PFSK-1 (cell line): ENCODE measurements at regions not wholly inside any gene's neighbourhood (a gene's known extent, or its start where the extent isn't known, plus 50 kb on each side); places are given as distances from the start of the nearest gene placed in this dataset.

Experiments used
- SIN3A ChIP-seq: IDR thresholded peaks from 2 replicates; pipeline ENCODE4 v1.6.1; 2012; ENCODE audit warnings: mild to moderate bottlenecking, low read length, moderate library complexity, borderline replicate concordance; ENCODE audit not compliant: insufficient read depth
- TF ChIP-seq, protein P1 (sequence below), 2 experiments: IDR thresholded peaks; 2 replicates each; pipeline versions ENCODE4 v1.6.1 to v1.8.0; 2011 to 2012; ENCODE audit warnings: low read depth in 2 of 2, low read length in 2 of 2, control low read depth in 1 of 2, inconsistent platforms in 1 of 2, mild to moderate bottlenecking in 1 of 2, moderate library complexity in 1 of 2; ENCODE audit not compliant: insufficient read depth in 1 of 2

DNA sequence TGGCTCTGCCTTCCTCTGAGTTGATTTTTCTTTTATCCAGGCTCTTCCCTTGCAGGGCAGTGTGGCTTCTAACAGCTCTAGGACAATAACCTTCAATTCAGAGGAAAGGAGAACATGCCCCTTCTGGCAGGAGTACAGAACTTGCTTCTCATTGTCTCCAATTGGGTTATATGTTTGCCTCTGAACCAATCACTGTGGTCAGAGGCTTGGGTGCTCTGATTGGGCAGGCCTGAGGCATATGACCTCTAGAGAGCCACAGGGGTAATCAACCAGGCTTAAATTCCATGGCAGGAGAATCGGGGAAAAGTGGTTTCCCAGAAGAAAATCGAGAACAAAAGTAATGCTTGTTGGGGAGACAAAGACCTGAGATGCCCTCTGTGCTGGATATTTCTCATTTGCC, 240.0 kb downstream of the REEP3 start:
- TF ChIP-seq SIN3A: no peak
- TF ChIP-seq, protein P1, sequence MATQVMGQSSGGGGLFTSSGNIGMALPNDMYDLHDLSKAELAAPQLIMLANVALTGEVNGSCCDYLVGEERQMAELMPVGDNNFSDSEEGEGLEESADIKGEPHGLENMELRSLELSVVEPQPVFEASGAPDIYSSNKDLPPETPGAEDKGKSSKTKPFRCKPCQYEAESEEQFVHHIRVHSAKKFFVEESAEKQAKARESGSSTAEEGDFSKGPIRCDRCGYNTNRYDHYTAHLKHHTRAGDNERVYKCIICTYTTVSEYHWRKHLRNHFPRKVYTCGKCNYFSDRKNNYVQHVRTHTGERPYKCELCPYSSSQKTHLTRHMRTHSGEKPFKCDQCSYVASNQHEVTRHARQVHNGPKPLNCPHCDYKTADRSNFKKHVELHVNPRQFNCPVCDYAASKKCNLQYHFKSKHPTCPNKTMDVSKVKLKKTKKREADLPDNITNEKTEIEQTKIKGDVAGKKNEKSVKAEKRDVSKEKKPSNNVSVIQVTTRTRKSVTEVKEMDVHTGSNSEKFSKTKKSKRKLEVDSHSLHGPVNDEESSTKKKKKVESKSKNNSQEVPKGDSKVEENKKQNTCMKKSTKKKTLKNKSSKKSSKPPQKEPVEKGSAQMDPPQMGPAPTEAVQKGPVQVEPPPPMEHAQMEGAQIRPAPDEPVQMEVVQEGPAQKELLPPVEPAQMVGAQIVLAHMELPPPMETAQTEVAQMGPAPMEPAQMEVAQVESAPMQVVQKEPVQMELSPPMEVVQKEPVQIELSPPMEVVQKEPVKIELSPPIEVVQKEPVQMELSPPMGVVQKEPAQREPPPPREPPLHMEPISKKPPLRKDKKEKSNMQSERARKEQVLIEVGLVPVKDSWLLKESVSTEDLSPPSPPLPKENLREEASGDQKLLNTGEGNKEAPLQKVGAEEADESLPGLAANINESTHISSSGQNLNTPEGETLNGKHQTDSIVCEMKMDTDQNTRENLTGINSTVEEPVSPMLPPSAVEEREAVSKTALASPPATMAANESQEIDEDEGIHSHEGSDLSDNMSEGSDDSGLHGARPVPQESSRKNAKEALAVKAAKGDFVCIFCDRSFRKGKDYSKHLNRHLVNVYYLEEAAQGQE (IDR thresholded peaks at IDR 0.05; ENCODE audit: insufficient read depth in 1 of 2, low read depth in 2 of 2, low read length in 2 of 2): no peak
